PC-9 (cell line): ENCODE measurements at regions not wholly inside any gene's neighbourhood (a gene's known extent, or its start where the extent isn't known, plus 50 kb on each side); places are given as distances from the start of the nearest gene placed in this dataset.

Experiments
- EZH2 ChIP-seq: fragments of 200-600 bp; sonication (generic); IDR thresholded peaks from 2 replicates; pipeline ENCODE4 v1.8.0; 2017; ENCODE audit warnings: antibody characterized with exemption, low read depth
- TF ChIP-seq, protein P1 (sequence below): fragments of 200-600 bp; sonication (generic); conservative IDR thresholded peaks from 2 replicates; pipeline ENCODE4 v1.6.1; 2017; ENCODE audit warnings: mixed run types, antibody characterized with exemption, mild to moderate bottlenecking, moderate library complexity

DNA sequence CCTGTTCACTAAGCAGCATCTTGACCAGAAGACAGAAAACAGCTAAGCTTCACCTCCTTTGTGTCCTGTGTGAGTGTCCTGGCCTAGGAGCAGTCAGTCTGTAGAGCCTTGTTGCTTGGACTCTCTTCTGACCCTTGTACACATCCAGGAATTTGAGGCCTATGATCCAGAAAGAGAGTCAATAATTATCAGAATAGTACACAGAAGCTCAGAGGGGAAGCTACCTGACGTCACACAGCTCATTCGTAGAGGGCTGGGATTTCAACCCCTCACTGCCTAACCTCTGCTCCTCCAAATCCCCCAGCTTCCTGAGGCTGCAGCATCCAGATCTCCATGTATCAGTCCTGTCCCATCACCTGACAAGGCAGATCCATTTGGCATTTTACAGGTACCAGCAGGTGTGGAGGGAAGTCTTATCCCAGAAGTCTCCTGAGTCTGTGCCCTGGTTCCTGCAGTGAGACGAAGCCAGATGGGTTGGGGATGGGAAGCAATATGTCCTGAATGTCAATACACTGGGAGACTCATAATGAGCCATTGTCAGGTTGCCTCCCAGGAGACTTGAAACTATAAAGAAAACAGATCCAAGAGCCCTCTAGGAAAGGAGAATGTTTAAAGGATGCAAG, 203.1 kb downstream of the MINAR1 start:
- TF ChIP-seq, protein P1, sequence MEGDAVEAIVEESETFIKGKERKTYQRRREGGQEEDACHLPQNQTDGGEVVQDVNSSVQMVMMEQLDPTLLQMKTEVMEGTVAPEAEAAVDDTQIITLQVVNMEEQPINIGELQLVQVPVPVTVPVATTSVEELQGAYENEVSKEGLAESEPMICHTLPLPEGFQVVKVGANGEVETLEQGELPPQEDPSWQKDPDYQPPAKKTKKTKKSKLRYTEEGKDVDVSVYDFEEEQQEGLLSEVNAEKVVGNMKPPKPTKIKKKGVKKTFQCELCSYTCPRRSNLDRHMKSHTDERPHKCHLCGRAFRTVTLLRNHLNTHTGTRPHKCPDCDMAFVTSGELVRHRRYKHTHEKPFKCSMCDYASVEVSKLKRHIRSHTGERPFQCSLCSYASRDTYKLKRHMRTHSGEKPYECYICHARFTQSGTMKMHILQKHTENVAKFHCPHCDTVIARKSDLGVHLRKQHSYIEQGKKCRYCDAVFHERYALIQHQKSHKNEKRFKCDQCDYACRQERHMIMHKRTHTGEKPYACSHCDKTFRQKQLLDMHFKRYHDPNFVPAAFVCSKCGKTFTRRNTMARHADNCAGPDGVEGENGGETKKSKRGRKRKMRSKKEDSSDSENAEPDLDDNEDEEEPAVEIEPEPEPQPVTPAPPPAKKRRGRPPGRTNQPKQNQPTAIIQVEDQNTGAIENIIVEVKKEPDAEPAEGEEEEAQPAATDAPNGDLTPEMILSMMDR: no peak
- no peak for TF ChIP-seq EZH2
